Smooth muscle cell (in vitro differentiated cells): ENCODE measurements at regions not wholly inside any gene's neighbourhood (a gene's known extent, or its start where the extent isn't known, plus 50 kb on each side); places are given as distances from the start of the nearest gene placed in this dataset.

Experiments
- DNase-seq: peaks from one replicate; lab custom pipeline; 2025; ENCODE audit not compliant: unreplicated experiment; lab: John Stamatoyannopoulos, UW
- H2AFZ ChIP-seq: fragments of 200-600 bp; sonication (generic); 2 replicates; pipeline ENCODE4 v1.6.0; 2016; ENCODE audit warnings: antibody characterized with exemption, low read depth, mild to moderate bottlenecking
- H3F3A ChIP-seq: fragments of 200-600 bp; sonication (generic); 2 replicates; pipeline ENCODE4 v1.6.0; 2017; ENCODE audit warnings: antibody characterized with exemption, low read depth
- H3K27ac ChIP-seq: fragments of 200-600 bp; sonication (generic); 2 replicates; pipeline ENCODE4 v1.5.1; 2016; ENCODE audit warnings: low read depth, mild to moderate bottlenecking
- H3K27me3 ChIP-seq: fragments of 200-600 bp; sonication (generic); 2 replicates; pipeline ENCODE4 v1.6.1; 2016; ENCODE audit warnings: low read depth, mild to moderate bottlenecking
- H3K36me3 ChIP-seq: fragments of 200-600 bp; sonication (generic); 2 replicates; pipeline ENCODE4 v1.5.1; 2016; ENCODE audit warnings: low read depth
- H3K4me1 ChIP-seq: fragments of 200-600 bp; sonication (generic); 2 replicates; pipeline ENCODE4 v1.5.1; 2016; ENCODE audit warnings: low read depth
- H3K4me2 ChIP-seq: fragments of 200-600 bp; sonication (generic); 2 replicates; pipeline ENCODE4 v1.6.0; 2016; ENCODE audit warnings: mild to moderate bottlenecking
- H3K4me3 ChIP-seq: fragments of 200-600 bp; sonication (generic); 2 replicates; pipeline ENCODE4 v1.5.1; 2016; ENCODE audit warnings: mild to moderate bottlenecking
- H3K79me2 ChIP-seq: fragments of 200-600 bp; sonication (generic); 2 replicates; pipeline ENCODE4 v1.6.0; 2016; ENCODE audit warnings: low read depth, mild to moderate bottlenecking
- H3K9ac ChIP-seq: fragments of 200-600 bp; sonication (generic); 2 replicates; pipeline ENCODE4 v1.6.0; 2016; ENCODE audit warnings: low read depth
- H3K9me3 ChIP-seq: fragments of 200-600 bp; sonication (generic); replicated peaks from 2 replicates; pipeline ENCODE4 v1.5.1; 2016; ENCODE audit warnings: low read depth
- H4K20me1 ChIP-seq: fragments of 200-600 bp; sonication (generic); 2 replicates; pipeline ENCODE4 v1.6.0; 2016; ENCODE audit warnings: low read depth
- WGBS: methylation state at CpG from one replicate; pipeline ENCODE4 v1.1.7; 2016; ENCODE audit warnings: low lambda C conversion rate; 5-methylcytosine and 5-hydroxymethylcytosine counted together
- TF ChIP-seq, protein P1 (sequence below): fragments of 200-600 bp; sonication (generic); IDR thresholded peaks from 2 replicates; pipeline ENCODE4 v1.5.1; 2017; ENCODE audit warnings: borderline replicate concordance, mild to moderate bottlenecking, antibody characterized with exemption; ENCODE audit not compliant: insufficient read depth, poor library complexity, severe bottlenecking

DNA sequence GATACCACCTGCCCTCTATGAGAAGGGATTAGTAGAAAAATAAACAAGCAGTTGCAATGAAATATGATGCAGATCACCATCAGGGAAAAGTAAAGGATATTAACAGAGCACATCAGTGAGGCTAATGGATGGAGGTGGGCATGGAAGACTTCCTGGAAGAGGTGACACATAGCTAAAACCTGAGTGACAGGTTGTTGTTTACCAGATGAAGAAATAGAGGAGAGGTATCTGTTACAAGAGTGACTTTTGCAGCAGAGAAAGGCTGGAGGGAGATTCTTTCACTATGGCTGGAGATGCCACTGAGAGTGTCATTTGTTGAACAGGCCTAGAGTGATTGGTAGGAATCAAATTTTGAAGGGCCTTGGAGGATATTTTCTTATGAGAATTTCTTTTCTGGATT is 646.2 kb downstream of the GATA3 start:
- Histone ChIP-seq H3K4me3 (no peak overlapping the region), H4K20me1 (no peaks in the 10 kb centered on the region), H3K9me3 (no peaks in the 10 kb centered on the region), H3F3A (peaks cover 7% of the 10 kb centered on the region), H3K4me2 (no peak overlapping the region), H2AFZ (no peak overlapping the region), H3K27me3 (no peaks in the 10 kb centered on the region), H3K9ac (no peak overlapping the region), H3K79me2 (no peaks in the 10 kb centered on the region), H3K36me3 (no peaks in the 10 kb centered on the region), H3K27ac (no peak overlapping the region), H3K4me1 (no peaks in the 10 kb centered on the region)
- no peak for DNase-seq
- TF ChIP-seq, protein P1, sequence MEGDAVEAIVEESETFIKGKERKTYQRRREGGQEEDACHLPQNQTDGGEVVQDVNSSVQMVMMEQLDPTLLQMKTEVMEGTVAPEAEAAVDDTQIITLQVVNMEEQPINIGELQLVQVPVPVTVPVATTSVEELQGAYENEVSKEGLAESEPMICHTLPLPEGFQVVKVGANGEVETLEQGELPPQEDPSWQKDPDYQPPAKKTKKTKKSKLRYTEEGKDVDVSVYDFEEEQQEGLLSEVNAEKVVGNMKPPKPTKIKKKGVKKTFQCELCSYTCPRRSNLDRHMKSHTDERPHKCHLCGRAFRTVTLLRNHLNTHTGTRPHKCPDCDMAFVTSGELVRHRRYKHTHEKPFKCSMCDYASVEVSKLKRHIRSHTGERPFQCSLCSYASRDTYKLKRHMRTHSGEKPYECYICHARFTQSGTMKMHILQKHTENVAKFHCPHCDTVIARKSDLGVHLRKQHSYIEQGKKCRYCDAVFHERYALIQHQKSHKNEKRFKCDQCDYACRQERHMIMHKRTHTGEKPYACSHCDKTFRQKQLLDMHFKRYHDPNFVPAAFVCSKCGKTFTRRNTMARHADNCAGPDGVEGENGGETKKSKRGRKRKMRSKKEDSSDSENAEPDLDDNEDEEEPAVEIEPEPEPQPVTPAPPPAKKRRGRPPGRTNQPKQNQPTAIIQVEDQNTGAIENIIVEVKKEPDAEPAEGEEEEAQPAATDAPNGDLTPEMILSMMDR: no peak

DNA sequence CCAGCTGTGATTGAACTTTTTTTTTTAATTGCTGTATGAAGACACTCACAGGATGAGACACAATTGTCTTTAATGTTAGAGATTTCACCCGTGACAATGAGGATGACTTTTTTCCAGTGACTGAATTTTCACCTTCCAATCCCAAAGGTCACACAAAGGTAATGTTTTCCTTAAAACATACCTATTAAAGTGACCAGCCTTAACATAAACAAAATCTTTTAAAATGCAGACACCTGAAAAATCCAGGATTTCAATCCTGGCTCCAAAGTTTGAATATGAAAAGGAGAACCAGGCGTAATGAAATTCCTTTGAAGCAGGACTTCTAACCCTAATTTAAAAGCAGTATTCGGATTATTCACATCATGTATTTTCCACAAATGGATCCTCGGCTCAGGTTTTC is 647.7 kb downstream of the GATA3 start:
- no peaks in the 10 kb centered on the region for H3K4me1 ChIP-seq
- H3K27me3 ChIP-seq: no peaks in the 10 kb centered on the region
- H2AFZ ChIP-seq: no peak overlapping the region
- H4K20me1 ChIP-seq: no peaks in the 10 kb centered on the region
- H3K9ac ChIP-seq: peak overlapping the region; percentile 40
- H3K27ac ChIP-seq: peak overlapping the region; percentile 79
- no peaks in the 10 kb centered on the region for H3K79me2 ChIP-seq
- no peak overlapping the region for H3K4me2 ChIP-seq
- H3K36me3 ChIP-seq: no peaks in the 10 kb centered on the region
- no peak for DNase-seq
- WGBS: 51% methylated on average over 4 of the region's 4 CpGs
- TF ChIP-seq, protein P1: no peak
- H3F3A ChIP-seq: peaks cover 7% of the 10 kb centered on the region
- H3K9me3 ChIP-seq: no peaks in the 10 kb centered on the region
- H3K4me3 ChIP-seq: no peak overlapping the region

DNA sequence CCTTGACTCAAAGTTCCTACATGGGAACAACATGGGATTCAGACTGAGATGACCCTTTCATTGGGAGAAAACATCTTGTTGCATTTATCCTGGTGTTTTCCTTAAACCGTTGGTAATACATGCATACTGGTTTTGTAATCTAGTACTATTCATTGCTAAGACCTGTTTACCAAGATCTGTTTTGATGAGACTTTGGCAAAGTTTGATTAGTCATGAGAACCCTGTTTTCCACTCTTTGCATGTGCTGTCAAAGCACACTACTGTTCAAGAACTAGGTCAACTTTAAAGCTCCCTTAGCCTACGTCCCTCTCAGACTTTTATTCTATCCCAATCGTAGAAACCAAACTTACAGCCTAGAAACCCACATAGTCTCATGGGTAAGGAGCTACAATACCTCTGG is 650.9 kb downstream of the GATA3 start:
- WGBS: 92% methylated on average over 3 of the region's 3 CpGs

DNA sequence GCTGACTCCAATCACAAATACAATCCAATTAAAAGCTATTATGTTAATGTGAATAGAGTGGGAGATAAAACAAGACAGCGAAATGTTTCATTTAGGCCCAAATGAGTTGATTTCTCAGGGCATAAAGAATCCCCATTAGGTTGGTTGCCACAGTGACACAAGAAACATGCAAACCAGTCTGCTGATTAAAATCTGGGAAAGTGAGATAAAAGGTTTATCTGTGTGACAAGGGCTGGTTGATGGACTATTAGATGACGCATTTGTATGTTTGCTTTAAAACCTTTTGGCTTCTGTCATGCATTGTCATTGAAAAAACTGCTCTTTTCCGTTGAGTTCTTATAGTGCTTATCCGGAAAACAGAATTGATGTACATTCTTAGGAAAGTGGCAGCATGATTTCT is 658.2 kb downstream of the GATA3 start:
- Histone ChIP-seq H3K9ac (no peak overlapping the region), H3K9me3 (peaks cover 4% of the 10 kb centered on the region), H3K36me3 (no peaks in the 10 kb centered on the region), H4K20me1 (no peaks in the 10 kb centered on the region), H3K27ac (peak overlapping the region; percentile 80), H3K4me1 (no peaks in the 10 kb centered on the region), H3K27me3 (no peaks in the 10 kb centered on the region), H3K4me2 (no peak overlapping the region), H3K4me3 (no peak overlapping the region), H2AFZ (no peak overlapping the region), H3F3A (no peaks in the 10 kb centered on the region), H3K79me2 (no peaks in the 10 kb centered on the region)
- DNase-seq: no peak
- TF ChIP-seq, protein P1: no peak
- WGBS: 56% methylated on average over 4 of the region's 4 CpGs

More for the DNA sequence above, 650.9 kb downstream of the GATA3 start:
- Histone ChIP-seq H3K9ac (no peak overlapping the region), H2AFZ (no peak overlapping the region), H3K4me2 (no peak overlapping the region), H3K27ac (no peak overlapping the region), H3K36me3 (no peaks in the 10 kb centered on the region), H3K9me3 (no peaks in the 10 kb centered on the region), H3K4me3 (no peak overlapping the region), H4K20me1 (no peaks in the 10 kb centered on the region), H3K79me2 (no peaks in the 10 kb centered on the region), H3K27me3 (no peaks in the 10 kb centered on the region), H3F3A (peaks cover 7% of the 10 kb centered on the region), H3K4me1 (no peaks in the 10 kb centered on the region)
- TF ChIP-seq, protein P1: no peak
- no peak for DNase-seq
